ENCODE measurements at regions not wholly inside any gene's neighbourhood (a gene's known extent, or its start where the extent isn't known, plus 50 kb on each side); places are given as distances from the start of the nearest gene placed in this dataset.

GRCh38 chr13:58583966-58584365, 952.4 kb downstream of the PCDH17 start:
- TF ChIP-seq POLR2A (IDR thresholded peaks at IDR 0.05), result no peak
- no peak for TF ChIP-seq CTCF (IDR thresholded peaks at IDR 0.05)
- no peak for TF ChIP-seq EP300 (IDR thresholded peaks at IDR 0.05)
- no peak for TF ChIP-seq POLR2AphosphoS5 (IDR thresholded peaks at IDR 0.05)

Data from upper lobe of left lung (tissue), 4 donors.